ENCODE measurements at regions not wholly inside any gene's neighbourhood (a gene's known extent, or its start where the extent isn't known, plus 50 kb on each side); places are given as distances from the start of the nearest gene placed in this dataset.

GRCh38 chr2:11068856-11069526, 86.3 kb upstream of the SLC66A3 start:
- H3K4me3 ChIP-seq = no peak overlapping the region
- no peak for ATAC-seq
- no peaks in the 10 kb centered on the region for H3K36me3 ChIP-seq
- no peaks in the 10 kb centered on the region for H3K27me3 ChIP-seq
- H3K4me1 ChIP-seq = no peaks in the 10 kb centered on the region
- H3K9me3 ChIP-seq = no peaks in the 10 kb centered on the region
- intact Hi-C loops (cut with DNase I) = no loop called here
- no peak for TF ChIP-seq CTCF (IDR thresholded peaks at IDR 0.05)
- DNase-seq = no peak
- no peak overlapping the region for H3K27ac ChIP-seq

GRCh38 chr2:11069566-11070185, 85.6 kb upstream of the SLC66A3 start:
- no peak overlapping the region for H3K4me3 ChIP-seq
- intact Hi-C loops (cut with DNase I) = no loop called here
- H3K4me1 ChIP-seq = no peaks in the 10 kb centered on the region
- no peak overlapping the region for H3K27ac ChIP-seq
- H3K9me3 ChIP-seq = no peaks in the 10 kb centered on the region
- DNase-seq (no peak), ATAC-seq (no peak)
- H3K36me3 ChIP-seq = no peaks in the 10 kb centered on the region
- no peak for TF ChIP-seq CTCF (IDR thresholded peaks at IDR 0.05)
- H3K27me3 ChIP-seq = no peaks in the 10 kb centered on the region

GRCh38 chr2:11071211-11071610, 84.1 kb upstream of the SLC66A3 start:
- Histone ChIP-seq H3K27ac (no peak overlapping the region), H3K27me3 (no peaks in the 10 kb centered on the region), H3K36me3 (no peaks in the 10 kb centered on the region), H3K4me3 (no peak overlapping the region), H3K4me1 (no peaks in the 10 kb centered on the region), H3K9me3 (no peaks in the 10 kb centered on the region)
- TF ChIP-seq CTCF (IDR thresholded peaks at IDR 0.05) = no peak
- peak; percentile 80 for ATAC-seq
- no peak for DNase-seq
- intact Hi-C loops (cut with DNase I) = no loop called here

- intact Hi-C loops (cut with DNase I) = no loop called here
Observed at GRCh38 chr2:11071939-11072338, 83.3 kb upstream of the SLC66A3 start.

GRCh38 chr2:11072550-11072949, 82.7 kb upstream of the SLC66A3 start:
- no peaks in the 10 kb centered on the region for H3K9me3 ChIP-seq
- no peak for ATAC-seq
- no peak overlapping the region for H3K27ac ChIP-seq
- H3K4me1 ChIP-seq = no peaks in the 10 kb centered on the region
- H3K27me3 ChIP-seq = no peaks in the 10 kb centered on the region
- H3K36me3 ChIP-seq = no peaks in the 10 kb centered on the region
- DNase-seq = no peak
- TF ChIP-seq CTCF (IDR thresholded peaks at IDR 0.05) = no peak
- H3K4me3 ChIP-seq = no peak overlapping the region
- intact Hi-C loops (cut with DNase I) = no loop called here

More at GRCh38 chr2:11071939-11072338, 83.3 kb upstream of the SLC66A3 start:
- Histone ChIP-seq H3K27me3 (no peaks in the 10 kb centered on the region), H3K36me3 (no peaks in the 10 kb centered on the region), H3K4me3 (no peak overlapping the region), H3K4me1 (no peaks in the 10 kb centered on the region), H3K9me3 (no peaks in the 10 kb centered on the region), H3K27ac (no peak overlapping the region)
- no peak for TF ChIP-seq CTCF (IDR thresholded peaks at IDR 0.05)
- DNase-seq (no peak), ATAC-seq (no peak)

All from upper lobe of right lung (tissue), 1 donor.